Hepatocyte (in vitro differentiated cells): ENCODE measurements at regions not wholly inside any gene's neighbourhood (a gene's known extent, or its start where the extent isn't known, plus 50 kb on each side); places are given as distances from the start of the nearest gene placed in this dataset.

Experiments used
- EZH2 ChIP-seq: fragments of 200-600 bp; sonication (generic); IDR thresholded peaks from 2 replicates; pipeline ENCODE4 v1.6.1; 2016; ENCODE audit warnings: antibody characterized with exemption, mild to moderate bottlenecking, borderline replicate concordance
- EZH2phosphoT487 ChIP-seq: fragments of 200-600 bp; sonication (generic); IDR thresholded peaks from one replicate; pipeline ENCODE4 v1.6.1; 2018; ENCODE audit warnings: antibody characterized with exemption, mild to moderate bottlenecking, low read depth, moderate library complexity; ENCODE audit not compliant: unreplicated experiment, severe bottlenecking
- TF ChIP-seq, protein P1 (sequence below): fragments of 200-600 bp; sonication (generic); IDR thresholded peaks from 2 replicates; pipeline ENCODE4 v1.5.1; 2016; ENCODE audit warnings: antibody characterized with exemption, mild to moderate bottlenecking; ENCODE audit not compliant: poor library complexity

GRCh38 chr2:8219096-8219495 is 462.8 kb upstream of the ID2 start:
- TF ChIP-seq, protein P1, sequence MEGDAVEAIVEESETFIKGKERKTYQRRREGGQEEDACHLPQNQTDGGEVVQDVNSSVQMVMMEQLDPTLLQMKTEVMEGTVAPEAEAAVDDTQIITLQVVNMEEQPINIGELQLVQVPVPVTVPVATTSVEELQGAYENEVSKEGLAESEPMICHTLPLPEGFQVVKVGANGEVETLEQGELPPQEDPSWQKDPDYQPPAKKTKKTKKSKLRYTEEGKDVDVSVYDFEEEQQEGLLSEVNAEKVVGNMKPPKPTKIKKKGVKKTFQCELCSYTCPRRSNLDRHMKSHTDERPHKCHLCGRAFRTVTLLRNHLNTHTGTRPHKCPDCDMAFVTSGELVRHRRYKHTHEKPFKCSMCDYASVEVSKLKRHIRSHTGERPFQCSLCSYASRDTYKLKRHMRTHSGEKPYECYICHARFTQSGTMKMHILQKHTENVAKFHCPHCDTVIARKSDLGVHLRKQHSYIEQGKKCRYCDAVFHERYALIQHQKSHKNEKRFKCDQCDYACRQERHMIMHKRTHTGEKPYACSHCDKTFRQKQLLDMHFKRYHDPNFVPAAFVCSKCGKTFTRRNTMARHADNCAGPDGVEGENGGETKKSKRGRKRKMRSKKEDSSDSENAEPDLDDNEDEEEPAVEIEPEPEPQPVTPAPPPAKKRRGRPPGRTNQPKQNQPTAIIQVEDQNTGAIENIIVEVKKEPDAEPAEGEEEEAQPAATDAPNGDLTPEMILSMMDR: no peak
- TF ChIP-seq EZH2 (no peak), EZH2phosphoT487 (no peak)
